ENCODE measurements at regions not wholly inside any gene's neighbourhood (a gene's known extent, or its start where the extent isn't known, plus 50 kb on each side); places are given as distances from the start of the nearest gene placed in this dataset.

- Mint-ChIP-seq H3K9me3 (no peaks in the 10 kb centered on the region), H3K27me3 (ENCODE audit: low read depth) (no peaks in the 10 kb centered on the region; the same call in 1 of the 2 replicates)
Measured at GRCh38 chr16:22973522-22973921, 159.6 kb downstream of the HS3ST2 start.

More at GRCh38 chr16:22973522-22973921, 159.6 kb downstream of the HS3ST2 start:
- no peak overlapping the region for H4K5ac ChIP-seq (ENCODE audit: insufficient read length, low read depth, low read length)
- no peak overlapping the region for H2BK120ac ChIP-seq (ENCODE audit: low read depth, low read length, poor library complexity, severe bottlenecking)
- H3K9ac ChIP-seq (ENCODE audit: extremely low read depth, insufficient read length, low read length) = no peak overlapping the region
- Mint-ChIP-seq H3K4me1 (peaks cover 23 to 31% of the 10 kb centered on the region in 2 experiments), H3K36me3 (ENCODE audit: insufficient read depth in 1 of 3, low read depth in 3 of 3) (no peaks in the 10 kb centered on the region; a peak in 2 of 7 replicates), H3K4me3 (no peak overlapping the region), H3K27ac (peak overlapping the region in 1 of 3 experiments; percentile 25; a peak in 1 of 7 replicates)
- TF ChIP-seq, protein P1, sequence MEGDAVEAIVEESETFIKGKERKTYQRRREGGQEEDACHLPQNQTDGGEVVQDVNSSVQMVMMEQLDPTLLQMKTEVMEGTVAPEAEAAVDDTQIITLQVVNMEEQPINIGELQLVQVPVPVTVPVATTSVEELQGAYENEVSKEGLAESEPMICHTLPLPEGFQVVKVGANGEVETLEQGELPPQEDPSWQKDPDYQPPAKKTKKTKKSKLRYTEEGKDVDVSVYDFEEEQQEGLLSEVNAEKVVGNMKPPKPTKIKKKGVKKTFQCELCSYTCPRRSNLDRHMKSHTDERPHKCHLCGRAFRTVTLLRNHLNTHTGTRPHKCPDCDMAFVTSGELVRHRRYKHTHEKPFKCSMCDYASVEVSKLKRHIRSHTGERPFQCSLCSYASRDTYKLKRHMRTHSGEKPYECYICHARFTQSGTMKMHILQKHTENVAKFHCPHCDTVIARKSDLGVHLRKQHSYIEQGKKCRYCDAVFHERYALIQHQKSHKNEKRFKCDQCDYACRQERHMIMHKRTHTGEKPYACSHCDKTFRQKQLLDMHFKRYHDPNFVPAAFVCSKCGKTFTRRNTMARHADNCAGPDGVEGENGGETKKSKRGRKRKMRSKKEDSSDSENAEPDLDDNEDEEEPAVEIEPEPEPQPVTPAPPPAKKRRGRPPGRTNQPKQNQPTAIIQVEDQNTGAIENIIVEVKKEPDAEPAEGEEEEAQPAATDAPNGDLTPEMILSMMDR (conservative IDR thresholded peaks at IDR 0.05) = peak; percentile 43; the same call in 2 of the 3 replicates
- no peak overlapping the region for H3K4me2 ChIP-seq (ENCODE audit: insufficient read depth, insufficient read length, low read length)
- H2AK5ac ChIP-seq (ENCODE audit: insufficient read length, low read length) = no peak overlapping the region
- H2BK5ac ChIP-seq (ENCODE audit: insufficient read length, low read length) = no peak overlapping the region
- no peak overlapping the region for H2AFZ ChIP-seq (ENCODE audit: low read length)
- no peak overlapping the region for H3K14ac ChIP-seq (ENCODE audit: insufficient read depth, low read length)
- H3K18ac ChIP-seq (ENCODE audit: insufficient read length, low read depth, low read length) = no peak overlapping the region
- no peak overlapping the region for H4K8ac ChIP-seq (replicated peaks; ENCODE audit: insufficient read length, low read depth, low read length)
- no peaks in the 10 kb centered on the region for H4K20me1 ChIP-seq (ENCODE audit: control insufficient read depth, insufficient read depth, insufficient read length)
- H3K4me1 ChIP-seq (ENCODE audit: insufficient read depth, low read length) = peaks cover 2% of the 10 kb centered on the region
- no peak for DNase-seq
- H3K56ac ChIP-seq (ENCODE audit: insufficient read length, low read depth, low read length) = no peak overlapping the region
- no peak overlapping the region for H3K23ac ChIP-seq (ENCODE audit: insufficient read length, low read depth, low read length)
- no peaks in the 10 kb centered on the region for H3K9me3 ChIP-seq (ENCODE audit: control insufficient read depth, low read depth, low read length)
- H3K27ac ChIP-seq (ENCODE audit: insufficient read length, low read depth, low read length) = no peak overlapping the region
- H2BK12ac ChIP-seq (ENCODE audit: insufficient read length, low read depth, low read length) = no peak overlapping the region
- H2BK15ac ChIP-seq (ENCODE audit: low read depth, low read length) = no peak overlapping the region
- H3K79me1 ChIP-seq (ENCODE audit: insufficient read depth, low read depth, low read length, poor library complexity, severe bottlenecking) = no peaks in the 10 kb centered on the region
- no peak overlapping the region for H2BK20ac ChIP-seq (ENCODE audit: low read depth, low read length, poor library complexity, severe bottlenecking)
- no peaks in the 10 kb centered on the region for H3K23me2 ChIP-seq (ENCODE audit: insufficient read length, low read depth, low read length, poor library complexity, severe bottlenecking)
- H4K91ac ChIP-seq (ENCODE audit: insufficient read length, low read depth, low read length) = no peak overlapping the region
- H3K4ac ChIP-seq (ENCODE audit: low read depth, low read length) = no peak overlapping the region
- H3K27me3 ChIP-seq (ENCODE audit: insufficient read depth, low read length) = no peaks in the 10 kb centered on the region
- H3T11ph ChIP-seq (ENCODE audit: low read length) = no peak overlapping the region
- no peaks in the 10 kb centered on the region for H3K79me2 ChIP-seq (ENCODE audit: insufficient read depth, low read length)

All from H9 (cell line).